Hematopoietic multipotent progenitor cell (in vitro differentiated cells): ENCODE measurements at regions not wholly inside any gene's neighbourhood (a gene's known extent, or its start where the extent isn't known, plus 50 kb on each side); places are given as distances from the start of the nearest gene placed in this dataset. TPM values are rescaled to one million over a fixed set of nuclear protein-coding genes. Genes with fewer than 3 reads are reported as not detected.

ENCODE experiments used
- DNase-seq, 3 donors: peaks; one replicate each; pipeline ENCODE4 v3.0.0-alpha.2; 2011 to 2015; ENCODE audit warnings: low read depth in 2 of 3, low spot score in 2 of 3
- small RNA-seq: library from RNA; depleted of rRNA; stranded (forward); fragments of <200 nt; gene quantifications from one replicate; pipeline ENCODE3, GENCODE V24; 2012

- no peak for DNase-seq
These were observed 50.6 kb upstream of the GGTLC1 start for GRCh38 chr20:24039196-24039595.

Small RNA genes in the stretch of these regions (small RNA-seq; reads per million reads assigned to genes)
- gene RNU1-23P = not detected
